CD4-positive, CD25-positive, alpha-beta regulatory T cell (primary cell): ENCODE measurements at regions not wholly inside any gene's neighbourhood (a gene's known extent, or its start where the extent isn't known, plus 50 kb on each side); places are given as distances from the start of the nearest gene placed in this dataset.

Experiments used
- ATAC-seq, 2 donors: fragments of 150-1000 bp; cut with Tn5 transposase; one replicate each; pipeline ENCODE4 v1.10.0; 2021; ENCODE audit warnings: low read depth in 2 of 2, moderate number of reproducible peaks in 2 of 2, moderate library complexity in 1 of 2
- DNase-seq, 3 donors: peaks; one replicate each; pipeline versions ENCODE4 v3.0.0 to v3.0.0-alpha.2; 2012 to 2022; ENCODE audit warnings: mixed read lengths in 1 of 3
- H3K27ac ChIP-seq: one replicate; pipeline ENCODE4 v1.7.0; 2013; ENCODE audit warnings: mild to moderate bottlenecking, low read length; ENCODE audit not compliant: insufficient read depth, poor library complexity, severe bottlenecking
- H3K27me3 ChIP-seq: one replicate; pipeline ENCODE4 v1.7.0; 2013; ENCODE audit warnings: low read length; ENCODE audit not compliant: control insufficient read depth, insufficient read depth
- H3K36me3 ChIP-seq: one replicate; pipeline ENCODE4 v1.7.0; 2013; ENCODE audit warnings: mild to moderate bottlenecking, low read length, moderate library complexity; ENCODE audit not compliant: control insufficient read depth, insufficient read depth
- H3K4me1 ChIP-seq: 2 replicates; pipeline ENCODE4 v1.7.0; 2013; ENCODE audit warnings: mild to moderate bottlenecking, low read length; ENCODE audit not compliant: insufficient read depth, control insufficient read depth, poor library complexity, severe bottlenecking
- H3K4me3 ChIP-seq: one replicate; pipeline ENCODE4 v1.7.0; 2013; ENCODE audit warnings: low read depth, mild to moderate bottlenecking, low read length, moderate library complexity
- H3K9me3 ChIP-seq, 2 experiments: 1 replicate in 1 of 2; 2 replicates in 1 of 2; pipeline ENCODE4 v1.7.0; 2013; ENCODE audit warnings: low read length in 2 of 2, mild to moderate bottlenecking in 1 of 2, moderate library complexity in 1 of 2; ENCODE audit not compliant: control insufficient read depth in 2 of 2
- H3K27ac Mint-ChIP-seq, 3 donors: one replicate each; pipeline ENCODE4 v1.8.0; 2020 to 2022; ENCODE audit warnings: mild to moderate bottlenecking in 3 of 3, mixed read lengths in 3 of 3, moderate library complexity in 2 of 3
- H3K27me3 Mint-ChIP-seq: one replicate; pipeline ENCODE4 v1.8.0; 2022; ENCODE audit warnings: mild to moderate bottlenecking, mixed read lengths
- H3K36me3 Mint-ChIP-seq: one replicate; pipeline ENCODE4 v1.8.0; 2020; ENCODE audit warnings: mixed read lengths
- H3K4me1 Mint-ChIP-seq, 4 donors: one replicate each; pipeline ENCODE4 v1.8.0; 2020 to 2022; ENCODE audit warnings: mixed read lengths in 4 of 4, mild to moderate bottlenecking in 1 of 4
- H3K4me3 Mint-ChIP-seq, 4 donors: one replicate each; pipeline ENCODE4 v1.8.0; 2020 to 2022; ENCODE audit warnings: mild to moderate bottlenecking in 4 of 4, mixed read lengths in 4 of 4, moderate library complexity in 3 of 4
- H3K9me3 Mint-ChIP-seq, 7 donors: one replicate each; pipeline ENCODE4 v1.8.0; 2020 to 2022; ENCODE audit warnings: mixed read lengths in 7 of 7, mild to moderate bottlenecking in 3 of 7, moderate library complexity in 2 of 7

- H3K27ac ChIP-seq: no peak overlapping the region
- Mint-ChIP-seq H3K27ac (no peak overlapping the region), H3K9me3 (peaks cover 0 to 4% (median 0%) of the 10 kb centered on the region in 7 donors), H3K4me3 (no peak overlapping the region), H3K27me3 (peaks cover 4% of the 10 kb centered on the region), H3K4me1 (no peaks in the 10 kb centered on the region), H3K36me3 (no peaks in the 10 kb centered on the region)
- no peaks in the 10 kb centered on the region for H3K9me3 ChIP-seq
- no peaks in the 10 kb centered on the region for H3K36me3 ChIP-seq
- no peak for ATAC-seq
- H3K4me3 ChIP-seq: no peak overlapping the region
- H3K4me1 ChIP-seq: no peaks in the 10 kb centered on the region
- H3K27me3 ChIP-seq: no peaks in the 10 kb centered on the region
- DNase-seq: no peak
These were observed 167.8 kb downstream of the NUP35 start for GRCh38 chr2:183292028-183292427.

GRCh38 chr2:183339311-183339710 is 215.1 kb downstream of the NUP35 start:
- H3K27ac Mint-ChIP-seq: no peak overlapping the region
- Histone ChIP-seq H3K4me1 (no peaks in the 10 kb centered on the region), H3K27me3 (no peaks in the 10 kb centered on the region), H3K9me3 (peaks cover 0 to 2% of the 10 kb centered on the region in 2 experiments), H3K36me3 (no peaks in the 10 kb centered on the region), H3K4me3 (no peak overlapping the region), H3K27ac (no peak overlapping the region)
- no peaks in the 10 kb centered on the region for H3K36me3 Mint-ChIP-seq
- ATAC-seq: no peak
- DNase-seq: no peak
- peaks cover under 1% of the 10 kb centered on the region for H3K27me3 Mint-ChIP-seq
- peaks cover 0 to 13% (median 2%) of the 10 kb centered on the region in 7 donors for H3K9me3 Mint-ChIP-seq
- H3K4me1 Mint-ChIP-seq: no peaks in the 10 kb centered on the region
- H3K4me3 Mint-ChIP-seq: no peak overlapping the region

GRCh38 chr2:183341057-183341456 is 216.8 kb downstream of the NUP35 start:
- H3K27ac ChIP-seq: no peak overlapping the region
- H3K27me3 Mint-ChIP-seq: peaks cover 4% of the 10 kb centered on the region
- no peak for ATAC-seq
- H3K4me3 Mint-ChIP-seq: no peak overlapping the region
- no peak overlapping the region for H3K4me3 ChIP-seq
- peaks cover 0 to 10% (median 2%) of the 10 kb centered on the region in 7 donors for H3K9me3 Mint-ChIP-seq
- H3K36me3 Mint-ChIP-seq: no peaks in the 10 kb centered on the region
- no peaks in the 10 kb centered on the region for H3K4me1 Mint-ChIP-seq
- no peaks in the 10 kb centered on the region for H3K27me3 ChIP-seq
- H3K9me3 ChIP-seq: peaks cover 0 to 2% of the 10 kb centered on the region in 2 experiments
- no peaks in the 10 kb centered on the region for H3K36me3 ChIP-seq
- no peak for DNase-seq
- H3K27ac Mint-ChIP-seq: no peak overlapping the region
- H3K4me1 ChIP-seq: no peaks in the 10 kb centered on the region

GRCh38 chr2:183347969-183348368 is 223.7 kb downstream of the NUP35 start:
- no peak overlapping the region for H3K27ac Mint-ChIP-seq
- H3K4me3 Mint-ChIP-seq: no peak overlapping the region
- ATAC-seq: no peak
- Histone ChIP-seq H3K4me1 (no peaks in the 10 kb centered on the region), H3K9me3 (no peaks in the 10 kb centered on the region), H3K36me3 (no peaks in the 10 kb centered on the region), H3K27me3 (no peaks in the 10 kb centered on the region), H3K4me3 (no peak overlapping the region), H3K27ac (no peak overlapping the region)
- H3K4me1 Mint-ChIP-seq: no peaks in the 10 kb centered on the region
- peaks cover 0 to 4% (median 0%) of the 10 kb centered on the region in 7 donors for H3K9me3 Mint-ChIP-seq
- H3K27me3 Mint-ChIP-seq: peaks cover 4% of the 10 kb centered on the region
- DNase-seq: no peak
- no peaks in the 10 kb centered on the region for H3K36me3 Mint-ChIP-seq

GRCh38 chr2:183348492-183348891 is 224.2 kb downstream of the NUP35 start:
- peaks cover 4% of the 10 kb centered on the region for H3K27me3 Mint-ChIP-seq
- H3K4me1 ChIP-seq: no peaks in the 10 kb centered on the region
- DNase-seq: no peak
- no peak overlapping the region for H3K4me3 ChIP-seq
- no peaks in the 10 kb centered on the region for H3K36me3 Mint-ChIP-seq
- peaks cover 0 to 4% (median 0%) of the 10 kb centered on the region in 7 donors for H3K9me3 Mint-ChIP-seq
- no peaks in the 10 kb centered on the region for H3K4me1 Mint-ChIP-seq
- no peaks in the 10 kb centered on the region for H3K36me3 ChIP-seq
- H3K27ac Mint-ChIP-seq: no peak overlapping the region
- H3K4me3 Mint-ChIP-seq: no peak overlapping the region
- H3K27ac ChIP-seq: no peak overlapping the region
- no peak for ATAC-seq
- no peaks in the 10 kb centered on the region for H3K9me3 ChIP-seq
- H3K27me3 ChIP-seq: no peaks in the 10 kb centered on the region

- Mint-ChIP-seq H3K9me3 (peaks cover 0 to 4% (median 0%) of the 10 kb centered on the region in 7 donors), H3K4me3 (no peak overlapping the region), H3K27me3 (peaks cover 4% of the 10 kb centered on the region), H3K36me3 (no peaks in the 10 kb centered on the region), H3K4me1 (no peaks in the 10 kb centered on the region), H3K27ac (no peak overlapping the region)
- Histone ChIP-seq H3K36me3 (no peaks in the 10 kb centered on the region), H3K4me3 (no peak overlapping the region), H3K4me1 (no peaks in the 10 kb centered on the region), H3K27ac (no peak overlapping the region), H3K27me3 (no peaks in the 10 kb centered on the region), H3K9me3 (no peaks in the 10 kb centered on the region)
- no peak for ATAC-seq
- no peak for DNase-seq
These were observed 224.8 kb downstream of the NUP35 start for GRCh38 chr2:183349091-183349490.

GRCh38 chr2:183359867-183360266 is 235.6 kb downstream of the NUP35 start:
- Histone ChIP-seq H3K36me3 (no peaks in the 10 kb centered on the region), H3K4me3 (no peak overlapping the region), H3K4me1 (no peaks in the 10 kb centered on the region), H3K9me3 (no peaks in the 10 kb centered on the region), H3K27ac (no peak overlapping the region), H3K27me3 (no peaks in the 10 kb centered on the region)
- ATAC-seq (no peak), DNase-seq (no peak)
- H3K36me3 Mint-ChIP-seq: no peaks in the 10 kb centered on the region
- no peak overlapping the region for H3K4me3 Mint-ChIP-seq
- no peak overlapping the region for H3K27ac Mint-ChIP-seq
- no peaks in the 10 kb centered on the region for H3K4me1 Mint-ChIP-seq
- no peaks in the 10 kb centered on the region for H3K27me3 Mint-ChIP-seq
- H3K9me3 Mint-ChIP-seq: peaks cover 0 to 5% (median 0%) of the 10 kb centered on the region in 7 donors

GRCh38 chr2:183371545-183371944 is 247.3 kb downstream of the NUP35 start:
- H3K27ac ChIP-seq: no peak overlapping the region
- ATAC-seq (no peak), DNase-seq (no peak)
- no peak overlapping the region for H3K4me3 ChIP-seq
- Mint-ChIP-seq H3K4me1 (no peaks in the 10 kb centered on the region), H3K36me3 (no peaks in the 10 kb centered on the region), H3K27ac (no peak overlapping the region), H3K4me3 (peak overlapping the region in 1 of 4 donors; percentile 15), H3K9me3 (peaks cover 0 to 17% (median 6%) of the 10 kb centered on the region in 7 donors), H3K27me3 (no peaks in the 10 kb centered on the region)
- no peaks in the 10 kb centered on the region for H3K9me3 ChIP-seq
- H3K36me3 ChIP-seq: no peaks in the 10 kb centered on the region
- H3K4me1 ChIP-seq: no peaks in the 10 kb centered on the region
- no peaks in the 10 kb centered on the region for H3K27me3 ChIP-seq
